ENCODE measurements at regions not wholly inside any gene's neighbourhood (a gene's known extent, or its start where the extent isn't known, plus 50 kb on each side); places are given as distances from the start of the nearest gene placed in this dataset.

GRCh38 chr2:222130855-222131254 lies 167.9 kb downstream of the PAX3 start:
- TF ChIP-seq POLR2A (IDR thresholded peaks at IDR 0.05), result no peak
- Histone ChIP-seq H3K27ac (no peak overlapping the region), H3K36me3 (ENCODE audit: low read depth, missing control alignments) (no peaks in the 10 kb centered on the region), H3K4me1 (no peaks in the 10 kb centered on the region), H3K27me3 (no peaks in the 10 kb centered on the region), H3K4me3 (no peak overlapping the region), H3K9me3 (no peaks in the 10 kb centered on the region)
- DNase-seq, result no peak
- intact Hi-C loops (cut with DNase I; ENCODE audit: low total_unique reads), result no loop called here
- whole genome bisulfite sequencing, 2 donors, result 79 to 81% methylated on average over 3 of the region's 3 CpGs

DNA sequence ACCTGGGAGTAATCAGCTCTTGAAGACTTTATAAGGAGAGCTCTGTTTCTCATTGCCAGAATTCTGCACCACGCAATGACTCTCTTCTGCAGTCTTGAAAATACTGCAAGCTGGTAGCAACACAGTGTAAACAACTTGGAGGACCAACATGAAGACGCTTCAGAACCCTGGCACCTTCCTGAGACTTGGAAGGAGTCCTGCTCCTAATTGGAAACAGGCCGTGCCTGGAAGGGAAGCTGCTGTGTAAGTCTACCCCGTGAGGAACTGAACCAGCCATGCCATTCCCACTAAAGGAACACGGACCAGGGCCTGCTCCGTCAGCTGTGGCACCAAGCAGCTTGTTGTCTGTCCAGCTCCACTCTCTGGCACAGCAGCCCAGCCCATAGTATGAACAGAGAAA lies 171.1 kb downstream of the PAX3 start:
- Histone ChIP-seq H3K9me3 (no peaks in the 10 kb centered on the region), H3K4me1 (no peaks in the 10 kb centered on the region), H3K27ac (no peak overlapping the region), H3K36me3 (ENCODE audit: low read depth, missing control alignments) (no peaks in the 10 kb centered on the region), H3K27me3 (no peaks in the 10 kb centered on the region), H3K4me3 (no peak overlapping the region)
- no peak for DNase-seq
- TF ChIP-seq CTCF (IDR thresholded peaks at IDR 0.05) (no peak), POLR2A (IDR thresholded peaks at IDR 0.05) (no peak)
- intact Hi-C loops (cut with DNase I; ENCODE audit: low total_unique reads), result no loop called here
- WGBS, 2 donors, result 80 to 92% methylated on average over 4 to 6 of the region's 6 CpGs

DNA sequence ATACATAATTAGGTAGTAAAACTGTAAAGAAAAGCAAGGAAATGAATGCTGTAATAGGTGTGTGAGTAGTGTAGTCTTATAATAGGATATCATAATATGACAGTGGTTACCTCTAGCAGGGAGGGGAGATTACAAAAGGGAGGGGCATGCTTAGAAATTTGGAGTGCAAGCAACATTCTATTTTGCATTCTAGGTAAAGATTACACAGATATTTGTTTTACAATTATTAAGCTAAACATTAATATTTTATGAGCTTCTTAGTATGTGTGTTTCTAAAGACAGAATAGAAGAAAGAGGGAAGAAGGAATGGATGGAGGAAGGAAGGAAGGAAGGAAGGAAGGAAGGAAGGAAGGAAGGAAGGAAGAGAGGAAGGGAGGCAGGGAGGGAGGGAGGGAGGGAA lies 177.9 kb downstream of the PAX3 start:
- H3K27ac ChIP-seq, result no peak overlapping the region
- DNase-seq, result no peak
- H3K9me3 ChIP-seq, result no peaks in the 10 kb centered on the region
- no peaks in the 10 kb centered on the region for H3K4me1 ChIP-seq
- no peak overlapping the region for H3K4me3 ChIP-seq
- no peaks in the 10 kb centered on the region for H3K27me3 ChIP-seq
- H3K36me3 ChIP-seq (ENCODE audit: low read depth, missing control alignments), result no peaks in the 10 kb centered on the region
- intact Hi-C loops (cut with DNase I; ENCODE audit: low total_unique reads), result no loop called here
- TF ChIP-seq CTCF (IDR thresholded peaks at IDR 0.05) (no peak), POLR2A (IDR thresholded peaks at IDR 0.05) (no peak)

GRCh38 chr2:222115296-222115695 lies 183.5 kb downstream of the PAX3 start:
- H3K9me3 ChIP-seq, result no peaks in the 10 kb centered on the region
- H3K36me3 ChIP-seq (ENCODE audit: low read depth, missing control alignments), result no peaks in the 10 kb centered on the region
- no peak for TF ChIP-seq CTCF (IDR thresholded peaks at IDR 0.05)
- TF ChIP-seq POLR2A (IDR thresholded peaks at IDR 0.05), result no peak
- H3K27me3 ChIP-seq, result no peaks in the 10 kb centered on the region
- no peak overlapping the region for H3K4me3 ChIP-seq
- no peak overlapping the region for H3K27ac ChIP-seq
- intact Hi-C loops (cut with DNase I; ENCODE audit: low total_unique reads), result no loop called here
- DNase-seq, result no peak
- H3K4me1 ChIP-seq, result no peaks in the 10 kb centered on the region
- WGBS, 2 donors, result 88 to 94% methylated on average over 3 of the region's 3 CpGs

- H3K9me3 ChIP-seq, result no peaks in the 10 kb centered on the region
- H3K4me1 ChIP-seq, result no peaks in the 10 kb centered on the region
- TF ChIP-seq POLR2A (IDR thresholded peaks at IDR 0.05) (no peak), CTCF (IDR thresholded peaks at IDR 0.05) (no peak)
- no peak overlapping the region for H3K27ac ChIP-seq
- H3K36me3 ChIP-seq (ENCODE audit: low read depth, missing control alignments), result no peaks in the 10 kb centered on the region
- no peaks in the 10 kb centered on the region for H3K27me3 ChIP-seq
- H3K4me3 ChIP-seq, result no peak overlapping the region
- WGBS, 2 donors, result 68 to 71% methylated on average over 4 of the region's 4 CpGs
- intact Hi-C loops (cut with DNase I; ENCODE audit: low total_unique reads), result no loop called here
- no peak for DNase-seq
Observed at GRCh38 chr2:222108957-222109585, 189.7 kb downstream of the PAX3 start.
